HCT116 (cell line): ENCODE measurements at regions not wholly inside any gene's neighbourhood (a gene's known extent, or its start where the extent isn't known, plus 50 kb on each side); places are given as distances from the start of the nearest gene placed in this dataset.

Source experiments
- CEBPB ChIP-seq: IDR thresholded peaks from 2 replicates; pipeline ENCODE4 v1.6.1; 2012; ENCODE audit warnings: low read depth
- CTCF ChIP-seq, 3 experiments: fragments of 200-600 bp in 1 of 3; sonication (generic) in 1 of 3; IDR thresholded peaks in 2 of 3; conservative IDR thresholded peaks in 1 of 3; 2 replicates each; pipeline ENCODE4 v1.5.1; 2012 to 2017; ENCODE audit warnings: low read depth in 2 of 3, low read length in 2 of 3, antibody characterized with exemption in 1 of 3, borderline replicate concordance in 1 of 3, control low read depth in 1 of 3, mild to moderate bottlenecking in 1 of 3, mixed read lengths in 1 of 3, mixed run types in 1 of 3, moderate library complexity in 1 of 3; ENCODE audit not compliant: insufficient read depth in 1 of 3
- EGR1 ChIP-seq: IDR thresholded peaks from 2 replicates; pipeline ENCODE4 v1.6.1; 2012; ENCODE audit warnings: low read depth
- EZH2 ChIP-seq: fragments of 200-600 bp; sonication (generic); IDR thresholded peaks from 2 replicates; pipeline ENCODE4 v1.6.1; 2017; ENCODE audit warnings: antibody characterized with exemption, mixed run types
- POLR2AphosphoS5 ChIP-seq: IDR thresholded peaks from 2 replicates; pipeline ENCODE4 v1.6.1; 2011; ENCODE audit warnings: mild to moderate bottlenecking, low read depth, low read length, moderate library complexity
- SIN3A ChIP-seq: IDR thresholded peaks from 2 replicates; pipeline ENCODE4 v1.6.1; 2012; ENCODE audit warnings: low read depth
- SP1 ChIP-seq: IDR thresholded peaks from 2 replicates; pipeline ENCODE4 v1.6.1; 2012; ENCODE audit warnings: low read depth
- TCF7L2 ChIP-seq: IDR thresholded peaks from 2 replicates; pipeline ENCODE4 v1.7.0; 2011; ENCODE audit warnings: borderline replicate concordance, inconsistent platforms; ENCODE audit not compliant: insufficient read depth, insufficient read length; ENCODE audit errors: extremely low read depth
- YY1 ChIP-seq: IDR thresholded peaks from 2 replicates; pipeline ENCODE4 v1.6.1; 2011; ENCODE audit warnings: low read length, low read depth, moderate library complexity, mild to moderate bottlenecking; ENCODE audit not compliant: insufficient replicate concordance; ENCODE audit errors: extremely low read depth
- ZNF274 ChIP-seq: fragments of 200-500 bp; sonication (Bioruptor generic); IDR thresholded peaks from 2 replicates; pipeline ENCODE4 v1.6.1; 2014; ENCODE audit warnings: mild to moderate bottlenecking, low read depth, low read length, inconsistent platforms

GRCh38 chr7:51732951-51733350 lies 416.3 kb upstream of the COBL start:
- TF ChIP-seq CTCF (IDR thresholded peaks at IDR 0.05 in 2 of 3, conservative IDR thresholded peaks at IDR 0.05 in 1 of 3; ENCODE audit: borderline replicate concordance in 1 of 3, insufficient read depth in 1 of 3, low read depth in 2 of 3, low read length in 2 of 3) (no peak), POLR2AphosphoS5 (no peak), SP1 (no peak), CEBPB (no peak), TCF7L2 (no peak), YY1 (no peak), SIN3A (no peak), EGR1 (no peak), EZH2 (no peak), ZNF274 (no peak)
